ENCODE measurements at regions not wholly inside any gene's neighbourhood (a gene's known extent, or its start where the extent isn't known, plus 50 kb on each side); places are given as distances from the start of the nearest gene placed in this dataset.
A peak's percentile ranks its signal among the peaks of the same experiment; 100 is the strongest.

DNA sequence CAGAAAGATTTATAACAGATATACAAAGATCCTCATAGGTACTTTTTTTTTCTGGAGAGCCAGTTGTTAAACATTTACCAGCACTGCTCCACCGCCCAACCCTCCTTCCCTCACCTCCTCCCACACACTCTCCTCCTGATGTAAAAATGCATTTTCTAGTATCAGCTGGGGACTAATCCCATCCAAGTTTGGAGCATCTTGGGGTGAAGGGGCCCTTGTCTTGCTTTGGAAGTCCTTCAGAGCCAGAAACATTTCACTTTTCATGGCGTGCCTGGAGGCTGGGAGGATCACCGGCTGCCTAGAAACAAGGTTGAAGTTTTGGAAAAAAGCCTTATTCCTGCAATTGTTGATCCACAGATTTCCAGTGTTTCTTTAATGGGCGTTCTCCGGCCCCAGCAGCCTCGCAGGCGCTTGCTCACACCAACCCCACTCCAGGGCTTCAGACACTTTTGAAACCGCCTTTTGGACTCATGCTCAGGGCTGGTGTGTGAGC is 165.1 kb upstream of the AFDN start:
- Histone ChIP-seq H3K4me1 (ENCODE audit: control insufficient read depth, insufficient read depth, low read length) (peaks cover 38% of the 10 kb centered on the region), H3K36me3 (ENCODE audit: control insufficient read depth, insufficient read depth, low read length) (no peaks in the 10 kb centered on the region), H3K27ac (ENCODE audit: low read length) (peak overlapping the region; percentile 67), H3K4me3 (ENCODE audit: low read length) (no peak overlapping the region), H3K9me3 (replicated peaks; ENCODE audit: control insufficient read depth, low read depth, low read length) (no peaks in the 10 kb centered on the region), H3K27me3 (ENCODE audit: control insufficient read depth, insufficient read depth, low read length) (peaks cover 6% of the 10 kb centered on the region)
- peak; percentile 92 for DNase-seq
- WGBS (ENCODE audit: insufficient coverage) = 18% methylated on average over 2 of the region's 8 CpGs

DNA sequence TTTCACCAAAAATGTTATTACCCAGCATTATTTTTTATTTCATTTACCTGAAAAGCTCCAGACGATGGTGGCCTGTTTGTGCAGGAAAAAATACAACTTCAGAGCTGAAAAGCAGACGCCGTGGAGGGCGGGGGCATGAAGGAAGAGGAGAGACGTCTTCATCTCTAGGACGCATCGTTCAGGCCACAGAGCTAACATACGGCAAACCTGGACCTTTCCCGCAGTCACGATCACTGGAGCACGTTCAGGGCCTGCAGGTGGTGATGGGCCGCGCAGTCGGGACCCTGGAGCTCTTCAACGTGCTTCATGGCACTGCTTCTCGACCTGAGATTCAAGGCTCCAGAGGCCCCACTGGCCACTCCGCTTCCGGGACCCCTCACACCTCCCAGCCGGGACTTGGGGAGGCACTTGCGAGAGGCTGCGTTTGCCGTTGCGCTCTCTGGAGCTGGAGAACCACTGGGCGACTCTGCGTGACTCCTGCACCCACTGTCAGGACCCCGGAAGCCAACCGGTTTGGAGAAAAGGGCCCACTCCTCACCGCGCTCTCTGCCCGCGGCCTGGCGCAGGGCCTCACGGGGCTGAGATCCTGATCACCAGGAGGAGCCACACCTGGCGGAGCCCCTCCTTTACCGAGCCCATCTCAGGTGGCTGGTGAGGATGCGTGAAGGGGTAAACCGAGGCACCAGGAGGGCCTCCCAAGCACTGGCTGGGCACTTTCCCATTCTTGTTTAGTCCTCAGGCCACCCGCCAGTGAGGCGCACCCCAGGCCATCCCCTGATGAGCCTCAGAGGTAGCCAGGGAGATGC is 164.4 kb upstream of the AFDN start:
- Histone ChIP-seq H3K27me3 (ENCODE audit: control insufficient read depth, insufficient read depth, low read length) (peaks cover 9% of the 10 kb centered on the region), H3K4me3 (ENCODE audit: low read length) (no peak overlapping the region), H3K36me3 (ENCODE audit: control insufficient read depth, insufficient read depth, low read length) (no peaks in the 10 kb centered on the region), H3K9me3 (replicated peaks; ENCODE audit: control insufficient read depth, low read depth, low read length) (no peaks in the 10 kb centered on the region), H3K27ac (ENCODE audit: low read length) (peak overlapping the region; percentile 67), H3K4me1 (ENCODE audit: control insufficient read depth, insufficient read depth, low read length) (peaks cover 38% of the 10 kb centered on the region)
- 81% methylated on average over 38 of the region's 39 CpGs for WGBS (ENCODE audit: insufficient coverage)
- no peak for DNase-seq

DNA sequence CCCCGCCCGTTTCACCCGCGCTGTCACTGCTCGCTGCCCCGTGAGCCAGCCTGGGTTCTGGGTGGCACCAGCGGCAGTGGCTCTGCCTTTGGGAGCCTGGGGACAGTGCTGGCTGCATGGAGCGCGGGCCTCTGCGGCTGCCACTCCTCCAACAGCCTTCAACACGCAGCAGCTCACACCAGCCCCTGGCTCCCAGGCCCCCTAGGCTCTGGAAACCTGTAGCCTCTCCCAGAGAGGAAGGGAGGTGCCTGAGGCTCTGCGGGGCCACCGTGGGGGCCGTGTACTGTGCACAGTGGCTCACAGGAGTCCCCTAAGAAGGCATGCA is 163.9 kb upstream of the AFDN start:
- no peak overlapping the region for H3K27ac ChIP-seq (ENCODE audit: low read length)
- no peaks in the 10 kb centered on the region for H3K36me3 ChIP-seq (ENCODE audit: control insufficient read depth, insufficient read depth, low read length)

DNA sequence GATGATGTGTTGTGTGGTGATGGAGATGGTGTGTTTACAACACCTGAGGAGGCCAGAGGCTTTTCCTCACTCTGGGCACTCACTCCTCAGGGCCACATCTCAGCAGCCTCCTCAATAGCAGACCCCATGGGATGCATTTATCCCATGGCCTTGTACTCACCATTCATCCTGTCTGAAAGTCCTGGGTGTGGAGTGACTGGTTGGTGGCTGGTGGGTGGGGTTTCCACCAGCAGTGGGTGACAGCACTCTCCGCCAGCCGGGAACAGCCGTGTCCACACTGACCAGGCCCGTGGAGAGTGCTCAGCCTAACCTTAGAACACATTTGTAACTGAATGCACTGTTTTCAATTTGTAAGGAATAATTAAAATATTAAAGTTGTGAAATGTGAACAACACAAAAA is 163.4 kb upstream of the AFDN start:
- DNase-seq = no peak
- WGBS (ENCODE audit: insufficient coverage) = no CpG with 5 or more reads among the region's 4 CpGs
- H3K9me3 ChIP-seq (replicated peaks; ENCODE audit: control insufficient read depth, low read depth, low read length) = no peaks in the 10 kb centered on the region
- H3K36me3 ChIP-seq (ENCODE audit: control insufficient read depth, insufficient read depth, low read length) = no peaks in the 10 kb centered on the region
- H3K27me3 ChIP-seq (ENCODE audit: control insufficient read depth, insufficient read depth, low read length) = peaks cover 9% of the 10 kb centered on the region
- no peak overlapping the region for H3K27ac ChIP-seq (ENCODE audit: low read length)
- no peak overlapping the region for H3K4me3 ChIP-seq (ENCODE audit: low read length)
- peaks cover 41% of the 10 kb centered on the region for H3K4me1 ChIP-seq (ENCODE audit: control insufficient read depth, insufficient read depth, low read length)

More for the DNA sequence above, 163.9 kb upstream of the AFDN start:
- WGBS (ENCODE audit: insufficient coverage) = 74% methylated on average over 9 of the region's 14 CpGs
- H3K9me3 ChIP-seq (replicated peaks; ENCODE audit: control insufficient read depth, low read depth, low read length) = no peaks in the 10 kb centered on the region
- peaks cover 9% of the 10 kb centered on the region for H3K27me3 ChIP-seq (ENCODE audit: control insufficient read depth, insufficient read depth, low read length)
- no peak for DNase-seq
- no peak overlapping the region for H3K4me3 ChIP-seq (ENCODE audit: low read length)
- H3K4me1 ChIP-seq (ENCODE audit: control insufficient read depth, insufficient read depth, low read length) = peaks cover 40% of the 10 kb centered on the region

DNA sequence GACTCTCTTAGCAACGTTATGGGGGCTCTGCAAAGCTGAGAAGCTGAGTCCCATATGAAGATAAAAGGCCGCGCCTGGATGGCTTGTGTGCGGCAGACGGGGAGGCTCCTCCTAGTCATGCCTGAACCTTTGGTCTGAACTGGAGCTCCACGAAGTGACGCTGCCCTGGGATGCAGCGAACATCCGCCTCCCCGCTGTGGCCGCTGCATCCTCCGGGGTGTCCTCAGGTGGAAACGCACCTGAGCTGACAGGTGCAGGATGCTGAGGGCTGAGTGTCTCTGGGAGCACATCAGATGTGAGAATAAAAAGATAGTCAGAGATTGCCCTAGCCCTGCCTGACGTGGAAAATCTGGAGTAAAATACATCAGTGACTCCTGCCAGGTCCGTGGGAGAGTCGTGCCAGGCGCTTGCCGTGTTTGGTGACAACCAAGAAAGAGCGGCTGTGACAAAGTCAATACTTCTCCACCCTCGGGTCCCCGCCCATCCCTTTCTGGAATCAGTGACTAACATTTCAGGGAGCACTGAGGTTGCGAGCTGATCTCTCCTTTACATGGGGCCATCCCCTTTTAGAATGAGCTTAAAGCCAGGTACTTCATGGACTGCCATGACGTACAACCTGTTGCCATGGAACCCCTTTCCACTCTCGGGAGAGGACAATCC is 162.8 kb upstream of the AFDN start:
- no peak for DNase-seq
- H3K27me3 ChIP-seq (ENCODE audit: control insufficient read depth, insufficient read depth, low read length) = peaks cover 9% of the 10 kb centered on the region
- WGBS (ENCODE audit: insufficient coverage) = 90% methylated on average over 24 of the region's 24 CpGs
- H3K4me1 ChIP-seq (ENCODE audit: control insufficient read depth, insufficient read depth, low read length) = peaks cover 41% of the 10 kb centered on the region
- H3K4me3 ChIP-seq (ENCODE audit: low read length) = no peak overlapping the region
- no peak overlapping the region for H3K27ac ChIP-seq (ENCODE audit: low read length)
- H3K36me3 ChIP-seq (ENCODE audit: control insufficient read depth, insufficient read depth, low read length) = no peaks in the 10 kb centered on the region
- no peaks in the 10 kb centered on the region for H3K9me3 ChIP-seq (replicated peaks; ENCODE audit: control insufficient read depth, low read depth, low read length)

DNA sequence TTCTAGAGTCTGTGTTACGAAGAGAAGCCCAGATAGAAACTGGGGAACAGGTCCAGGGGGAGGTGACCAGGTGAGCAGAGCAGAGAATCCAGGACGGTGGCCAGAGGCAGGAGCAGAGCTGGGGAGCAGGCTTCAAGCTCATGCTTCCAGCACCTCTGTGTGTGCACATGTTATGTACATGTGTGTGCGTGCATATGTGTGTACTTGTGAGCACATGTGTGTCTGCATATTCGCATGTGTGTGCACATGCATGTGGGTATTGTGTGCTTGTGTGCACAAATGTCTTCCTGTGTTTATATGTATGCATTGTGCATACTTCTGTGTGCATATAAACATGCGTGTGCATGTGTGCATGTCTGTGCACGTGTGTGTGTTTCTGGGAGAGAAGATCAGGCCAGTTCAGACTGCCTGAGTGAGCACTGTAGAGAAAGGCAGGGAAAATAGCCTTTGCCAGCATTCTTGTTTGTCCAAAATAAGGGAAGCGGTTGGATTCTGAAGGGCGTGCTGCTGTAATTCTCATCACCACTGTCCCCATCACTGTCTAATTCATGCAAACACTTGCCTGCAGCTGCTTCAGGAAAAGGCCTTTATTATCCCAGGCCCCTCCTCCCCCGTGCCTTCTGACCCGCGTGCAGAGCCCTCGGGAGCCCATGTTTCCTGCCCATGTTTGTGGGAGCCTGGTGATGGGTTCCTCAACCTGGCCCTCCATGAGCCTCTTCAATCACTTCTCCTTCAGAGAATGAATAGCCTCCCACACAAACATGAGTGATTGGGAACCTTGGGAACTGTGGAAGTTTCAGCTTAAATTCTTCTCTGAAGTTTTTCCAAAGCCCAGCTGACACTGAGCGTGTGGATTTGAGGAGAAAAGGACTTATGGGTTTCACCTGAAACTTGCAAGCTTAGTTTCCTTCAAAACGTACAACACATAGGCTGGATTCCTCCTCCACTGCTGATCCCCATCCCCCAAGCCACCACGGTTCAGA is 161.7 kb upstream of the AFDN start:
- Histone ChIP-seq H3K4me1 (ENCODE audit: control insufficient read depth, insufficient read depth, low read length) (peaks cover 41% of the 10 kb centered on the region), H3K27ac (ENCODE audit: low read length) (no peak overlapping the region), H3K36me3 (ENCODE audit: control insufficient read depth, insufficient read depth, low read length) (no peaks in the 10 kb centered on the region), H3K9me3 (replicated peaks; ENCODE audit: control insufficient read depth, low read depth, low read length) (no peaks in the 10 kb centered on the region), H3K4me3 (ENCODE audit: low read length) (no peak overlapping the region), H3K27me3 (ENCODE audit: control insufficient read depth, insufficient read depth, low read length) (peaks cover 9% of the 10 kb centered on the region)
- 72% methylated on average over 6 of the region's 15 CpGs for WGBS (ENCODE audit: insufficient coverage)
- no peak for DNase-seq

DNA sequence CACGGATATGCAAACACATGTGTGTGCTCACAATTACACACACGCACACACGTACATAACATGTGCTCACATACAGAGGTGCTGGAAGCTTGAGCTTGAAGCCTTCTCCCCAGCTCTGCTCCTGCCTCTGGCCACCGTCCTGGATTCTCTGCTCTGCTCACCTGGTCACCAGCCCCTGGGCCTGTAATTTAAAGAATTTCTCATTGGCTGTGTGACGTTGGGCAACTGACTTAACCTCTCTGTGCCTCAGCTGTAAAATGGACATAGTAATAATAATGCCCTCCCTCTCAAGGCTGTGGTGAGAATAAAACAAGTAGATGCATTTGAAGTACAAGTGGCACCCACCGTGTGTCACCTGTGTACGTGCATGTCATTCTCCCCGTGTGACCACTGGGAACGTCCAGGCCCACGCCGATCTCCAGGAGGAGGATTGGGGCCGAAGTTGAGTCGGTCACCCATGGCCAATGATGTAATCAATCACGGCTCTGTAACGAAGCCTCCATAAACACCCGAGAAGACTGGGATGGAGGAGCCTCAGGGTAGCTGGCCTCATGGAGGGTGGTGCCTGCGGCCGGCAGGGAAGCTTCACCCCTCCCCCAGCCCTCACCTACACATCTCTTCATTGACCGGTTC is 160.9 kb upstream of the AFDN start:
- Histone ChIP-seq H3K4me3 (ENCODE audit: low read length) (no peak overlapping the region), H3K4me1 (ENCODE audit: control insufficient read depth, insufficient read depth, low read length) (peaks cover 39% of the 10 kb centered on the region), H3K36me3 (ENCODE audit: control insufficient read depth, insufficient read depth, low read length) (no peaks in the 10 kb centered on the region), H3K27ac (ENCODE audit: low read length) (no peak overlapping the region), H3K9me3 (replicated peaks; ENCODE audit: control insufficient read depth, low read depth, low read length) (no peaks in the 10 kb centered on the region), H3K27me3 (ENCODE audit: control insufficient read depth, insufficient read depth, low read length) (peaks cover 9% of the 10 kb centered on the region)
- 74% methylated on average over 10 of the region's 19 CpGs for WGBS (ENCODE audit: insufficient coverage)
- no peak for DNase-seq

DNA sequence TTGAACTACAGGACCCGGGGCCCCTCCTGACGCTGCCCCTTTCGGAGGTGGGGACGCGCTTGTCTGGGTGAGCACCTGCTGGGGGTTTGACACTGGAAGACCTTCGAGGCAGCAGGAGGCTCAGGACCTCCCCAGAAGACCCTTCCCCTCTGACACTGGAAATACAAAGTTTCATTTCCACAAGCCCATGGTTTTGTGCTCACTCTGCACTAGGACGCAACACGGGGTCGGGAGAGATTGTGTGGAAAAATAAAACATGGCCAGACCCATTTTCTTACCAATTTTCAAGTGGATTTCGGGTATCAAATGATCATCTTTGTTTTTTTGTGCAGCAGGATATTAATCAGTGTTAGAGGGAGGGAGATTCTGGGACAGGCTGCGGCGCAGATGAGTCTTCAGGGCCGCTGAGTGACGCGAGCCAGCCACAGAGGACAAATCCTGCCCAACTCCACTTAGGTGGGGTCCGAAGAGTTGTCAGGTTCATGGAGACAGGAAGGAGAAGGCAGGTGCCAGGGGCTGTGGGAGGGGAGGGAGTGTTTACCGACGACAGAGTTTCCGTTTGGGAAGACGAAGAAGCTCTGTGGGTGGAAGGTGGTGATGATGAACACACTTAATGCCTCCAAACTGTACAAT is 160.0 kb upstream of the AFDN start:
- H3K9me3 ChIP-seq (replicated peaks; ENCODE audit: control insufficient read depth, low read depth, low read length) = no peaks in the 10 kb centered on the region
- no peak overlapping the region for H3K4me3 ChIP-seq (ENCODE audit: low read length)
- DNase-seq = no peak
- H3K27me3 ChIP-seq (ENCODE audit: control insufficient read depth, insufficient read depth, low read length) = peaks cover 9% of the 10 kb centered on the region
- 69% methylated on average over 8 of the region's 20 CpGs for WGBS (ENCODE audit: insufficient coverage)
- no peak overlapping the region for H3K27ac ChIP-seq (ENCODE audit: low read length)
- H3K36me3 ChIP-seq (ENCODE audit: control insufficient read depth, insufficient read depth, low read length) = no peaks in the 10 kb centered on the region
- peaks cover 31% of the 10 kb centered on the region for H3K4me1 ChIP-seq (ENCODE audit: control insufficient read depth, insufficient read depth, low read length)

DNA sequence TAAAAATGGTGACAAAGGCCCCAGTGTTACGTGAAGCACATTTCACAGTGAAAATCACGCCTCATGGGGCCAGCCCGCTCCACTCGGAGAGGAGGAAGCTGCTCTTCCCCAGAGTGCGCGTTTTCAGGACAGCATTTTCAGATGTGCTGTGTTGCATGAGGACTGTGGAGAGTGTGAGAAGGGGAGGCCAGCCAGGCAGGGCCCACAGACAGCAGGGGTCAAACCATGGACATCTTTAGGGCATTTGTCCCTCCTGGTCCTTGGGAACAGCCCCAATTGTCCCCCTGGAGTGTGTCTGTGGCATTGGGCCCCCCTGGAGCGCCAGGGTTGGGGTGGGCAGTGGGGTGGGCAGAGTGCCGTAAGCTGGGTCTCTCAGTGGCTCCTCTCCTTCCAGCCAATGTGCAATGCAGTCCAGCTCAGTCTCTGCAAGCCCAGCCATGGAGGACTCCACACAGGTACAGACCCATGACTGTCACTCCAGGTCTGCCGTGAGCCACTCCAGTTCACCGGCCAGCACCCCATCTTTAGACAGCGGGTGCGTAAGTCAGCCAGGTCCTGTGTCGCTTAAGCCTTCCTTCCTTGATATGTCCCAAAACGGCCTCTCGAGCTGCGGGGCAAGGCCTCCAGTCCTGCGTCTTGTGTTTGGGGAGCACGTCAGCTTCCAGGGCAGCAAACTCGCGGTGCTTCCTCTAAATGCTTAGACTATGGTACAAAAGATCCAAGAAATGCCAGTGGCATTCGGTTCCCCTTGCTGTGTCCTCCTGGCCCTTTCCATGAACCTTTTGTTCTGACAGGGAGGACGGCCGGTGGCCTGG is 159.3 kb upstream of the AFDN start:
- H3K4me3 ChIP-seq (ENCODE audit: low read length) = no peak overlapping the region
- H3K4me1 ChIP-seq (ENCODE audit: control insufficient read depth, insufficient read depth, low read length) = peaks cover 24% of the 10 kb centered on the region
- 86% methylated on average over 19 of the region's 23 CpGs for whole genome bisulfite sequencing (ENCODE audit: insufficient coverage)
- no peaks in the 10 kb centered on the region for H3K36me3 ChIP-seq (ENCODE audit: control insufficient read depth, insufficient read depth, low read length)
- no peaks in the 10 kb centered on the region for H3K9me3 ChIP-seq (replicated peaks; ENCODE audit: control insufficient read depth, low read depth, low read length)
- no peak overlapping the region for H3K27ac ChIP-seq (ENCODE audit: low read length)
- peaks cover 9% of the 10 kb centered on the region for H3K27me3 ChIP-seq (ENCODE audit: control insufficient read depth, insufficient read depth, low read length)
- DNase-seq = no peak
